ENCODE measurements at regions not wholly inside any gene's neighbourhood (a gene's known extent, or its start where the extent isn't known, plus 50 kb on each side); places are given as distances from the start of the nearest gene placed in this dataset.
"Not testable (repeated sequence)": the region's sequence is repeated elsewhere in the genome, so short reads cannot be mapped to it uniquely, and the experiment has no call there.

- no peak for DNase-seq (ENCODE audit: low spot score in 2 of 2)
- TF ChIP-seq POLR2A (IDR thresholded peaks at IDR 0.05): no peak
- TF ChIP-seq, protein P1, sequence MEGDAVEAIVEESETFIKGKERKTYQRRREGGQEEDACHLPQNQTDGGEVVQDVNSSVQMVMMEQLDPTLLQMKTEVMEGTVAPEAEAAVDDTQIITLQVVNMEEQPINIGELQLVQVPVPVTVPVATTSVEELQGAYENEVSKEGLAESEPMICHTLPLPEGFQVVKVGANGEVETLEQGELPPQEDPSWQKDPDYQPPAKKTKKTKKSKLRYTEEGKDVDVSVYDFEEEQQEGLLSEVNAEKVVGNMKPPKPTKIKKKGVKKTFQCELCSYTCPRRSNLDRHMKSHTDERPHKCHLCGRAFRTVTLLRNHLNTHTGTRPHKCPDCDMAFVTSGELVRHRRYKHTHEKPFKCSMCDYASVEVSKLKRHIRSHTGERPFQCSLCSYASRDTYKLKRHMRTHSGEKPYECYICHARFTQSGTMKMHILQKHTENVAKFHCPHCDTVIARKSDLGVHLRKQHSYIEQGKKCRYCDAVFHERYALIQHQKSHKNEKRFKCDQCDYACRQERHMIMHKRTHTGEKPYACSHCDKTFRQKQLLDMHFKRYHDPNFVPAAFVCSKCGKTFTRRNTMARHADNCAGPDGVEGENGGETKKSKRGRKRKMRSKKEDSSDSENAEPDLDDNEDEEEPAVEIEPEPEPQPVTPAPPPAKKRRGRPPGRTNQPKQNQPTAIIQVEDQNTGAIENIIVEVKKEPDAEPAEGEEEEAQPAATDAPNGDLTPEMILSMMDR (IDR thresholded peaks at IDR 0.05): no peak
- no peak overlapping the region for H3K4me3 ChIP-seq (ENCODE audit: low read depth, poor library complexity, severe bottlenecking)
- intact Hi-C loops (cut with DNase I; ENCODE audit: low total_unique reads): no loop called here
Measured at GRCh38 chrX:146054311-146054710, 236.7 kb downstream of the SLITRK2 start.

GRCh38 chrX:146055733-146056132, 238.1 kb downstream of the SLITRK2 start:
- no peak for DNase-seq (ENCODE audit: low spot score in 2 of 2)
- no peak for TF ChIP-seq POLR2A (IDR thresholded peaks at IDR 0.05)
- TF ChIP-seq, protein P1 (IDR thresholded peaks at IDR 0.05): no peak
- intact Hi-C loops (cut with DNase I; ENCODE audit: low total_unique reads): no loop called here
- 50 to 54% methylated on average over 2 of the region's 2 CpGs for WGBS, 2 donors
- H3K4me3 ChIP-seq (ENCODE audit: low read depth, poor library complexity, severe bottlenecking): no peak overlapping the region

DNA sequence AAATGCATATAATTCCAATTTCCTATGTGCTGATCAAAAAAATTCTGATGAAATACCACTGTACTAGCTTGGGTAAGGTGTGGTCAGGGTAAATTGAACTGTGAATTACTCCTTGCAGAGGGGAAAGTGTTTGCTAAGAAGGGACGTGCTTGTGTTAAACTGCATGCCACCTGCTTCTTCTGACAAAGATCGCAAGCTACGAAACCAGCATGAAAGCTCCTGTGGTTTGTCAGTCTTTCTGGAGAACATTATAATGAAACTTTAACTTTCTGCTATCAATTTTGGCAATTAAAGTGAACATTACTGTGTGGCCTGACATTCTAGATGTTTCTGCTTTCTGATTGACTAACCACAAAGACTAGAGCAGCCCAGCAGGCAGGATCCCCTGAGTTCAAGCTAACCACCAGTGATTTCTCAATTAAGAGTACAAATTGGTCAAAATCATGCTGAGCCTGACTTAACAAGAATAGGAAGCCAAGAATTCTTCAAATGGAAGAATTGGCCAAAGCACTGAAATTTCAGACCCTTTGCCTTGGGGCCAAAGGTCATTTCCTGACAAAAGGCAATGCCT, 239.0 kb downstream of the SLITRK2 start:
- DNase-seq (ENCODE audit: low spot score in 2 of 2): no peak
- intact Hi-C loops (cut with DNase I; ENCODE audit: low total_unique reads): no loop called here
- H3K4me3 ChIP-seq (ENCODE audit: low read depth, poor library complexity, severe bottlenecking): no peak overlapping the region
- 72 to 73% methylated on average over 3 of the region's 3 CpGs for WGBS, 2 donors
- TF ChIP-seq POLR2A (IDR thresholded peaks at IDR 0.05): no peak
- TF ChIP-seq, protein P1 (IDR thresholded peaks at IDR 0.05): no peak

DNA sequence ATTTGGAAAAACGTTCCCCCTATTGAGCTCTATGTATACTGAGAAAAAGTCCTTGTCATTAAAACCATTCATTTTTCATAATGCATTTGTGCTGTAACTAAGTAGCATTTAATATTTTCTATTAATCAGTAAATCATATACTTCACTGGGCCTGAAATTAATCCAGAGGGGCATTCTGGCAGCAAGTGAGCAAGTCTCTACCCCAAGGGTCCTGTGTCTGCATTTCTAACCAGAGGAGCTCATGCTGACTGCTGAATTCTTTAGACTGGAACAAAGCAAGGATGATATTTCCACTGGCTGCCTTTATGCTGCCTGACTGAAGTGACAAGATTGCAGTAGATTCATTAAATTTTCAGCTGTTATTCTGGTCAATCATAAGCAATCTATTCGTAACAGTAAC, 246.5 kb downstream of the SLITRK2 start:
- 59 to 62% methylated on average over 2 of the region's 2 CpGs for WGBS, 2 donors
- DNase-seq (ENCODE audit: low spot score in 2 of 2): no peak
- intact Hi-C loops (cut with DNase I; ENCODE audit: low total_unique reads): no loop called here
- TF ChIP-seq, protein P1 (IDR thresholded peaks at IDR 0.05): no peak
- TF ChIP-seq POLR2A (IDR thresholded peaks at IDR 0.05): no peak
- H3K4me3 ChIP-seq (ENCODE audit: low read depth, poor library complexity, severe bottlenecking): no peak overlapping the region

GRCh38 chrX:146090732-146091131, 273.1 kb downstream of the SLITRK2 start:
- 89 to 93% methylated on average over 1 of the region's 1 CpG for WGBS, 2 donors
- DNase-seq (ENCODE audit: low spot score in 2 of 2): no peak
- H3K4me3 ChIP-seq (ENCODE audit: low read depth, poor library complexity, severe bottlenecking): no peak overlapping the region
- intact Hi-C loops (cut with DNase I; ENCODE audit: low total_unique reads): no loop called here
- TF ChIP-seq, protein P1 (IDR thresholded peaks at IDR 0.05): no peak
- no peak for TF ChIP-seq POLR2A (IDR thresholded peaks at IDR 0.05)

GRCh38 chrX:146109362-146109761, 291.7 kb downstream of the SLITRK2 start:
- no peak for DNase-seq (ENCODE audit: low spot score in 2 of 2)

GRCh38 chrX:146119074-146119473, 301.4 kb downstream of the SLITRK2 start:
- H3K4me3 ChIP-seq (ENCODE audit: low read depth, poor library complexity, severe bottlenecking); intact Hi-C loops (cut with DNase I; ENCODE audit: low total_unique reads); DNase-seq (ENCODE audit: low spot score in 2 of 2): not testable (repeated sequence)
- WGBS, 2 donors: 27 to 88% methylated on average over 5 of the region's 5 CpGs

More at GRCh38 chrX:146109362-146109761, 291.7 kb downstream of the SLITRK2 start:
- no peak overlapping the region for H3K4me3 ChIP-seq (ENCODE audit: low read depth, poor library complexity, severe bottlenecking)
- TF ChIP-seq, protein P1 (IDR thresholded peaks at IDR 0.05): no peak
- TF ChIP-seq POLR2A (IDR thresholded peaks at IDR 0.05): no peak
- intact Hi-C loops (cut with DNase I; ENCODE audit: low total_unique reads): no loop called here
- WGBS, 2 donors: 82 to 94% methylated on average over 4 of the region's 4 CpGs
